Fibroblast of villous mesenchyme (primary cell): ENCODE measurements at regions not wholly inside any gene's neighbourhood (a gene's known extent, or its start where the extent isn't known, plus 50 kb on each side); places are given as distances from the start of the nearest gene placed in this dataset.

Source experiments
- DNase-seq: peaks from one replicate; pipeline ENCODE4 v3.0.0-alpha.2; 2010; ENCODE audit warnings: low read depth
- H3K4me3 ChIP-seq: 2 replicates; pipeline ENCODE4 v1.5.1; 2011; ENCODE audit warnings: low read depth, mild to moderate bottlenecking, low read length
- TF ChIP-seq, protein P1 (sequence below): IDR thresholded peaks from 2 replicates; pipeline ENCODE4 v1.5.1; 2012; ENCODE audit warnings: low read depth, mild to moderate bottlenecking, low read length; ENCODE audit not compliant: insufficient read depth

DNA sequence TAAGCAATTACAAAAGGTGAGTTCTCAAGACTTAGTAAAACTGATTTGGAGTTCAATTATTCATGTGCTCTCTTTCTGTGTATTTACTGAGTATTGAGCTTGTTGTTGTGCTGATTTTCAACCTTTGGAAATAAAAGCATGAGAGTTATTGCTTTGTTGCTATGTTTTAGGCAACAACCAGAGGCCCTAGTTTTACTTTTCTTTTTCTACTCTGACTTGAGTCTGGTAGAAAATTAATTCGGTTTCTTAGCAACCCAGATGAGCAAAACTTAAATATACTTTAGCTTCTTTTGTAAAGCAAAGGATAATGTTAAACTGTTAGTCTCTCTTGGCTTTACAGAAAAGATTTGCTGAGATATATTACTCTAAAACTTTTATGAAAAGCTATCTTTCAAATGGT lies 66.4 kb upstream of the SCIN start:
- DNase-seq, result no peak
- TF ChIP-seq, protein P1, sequence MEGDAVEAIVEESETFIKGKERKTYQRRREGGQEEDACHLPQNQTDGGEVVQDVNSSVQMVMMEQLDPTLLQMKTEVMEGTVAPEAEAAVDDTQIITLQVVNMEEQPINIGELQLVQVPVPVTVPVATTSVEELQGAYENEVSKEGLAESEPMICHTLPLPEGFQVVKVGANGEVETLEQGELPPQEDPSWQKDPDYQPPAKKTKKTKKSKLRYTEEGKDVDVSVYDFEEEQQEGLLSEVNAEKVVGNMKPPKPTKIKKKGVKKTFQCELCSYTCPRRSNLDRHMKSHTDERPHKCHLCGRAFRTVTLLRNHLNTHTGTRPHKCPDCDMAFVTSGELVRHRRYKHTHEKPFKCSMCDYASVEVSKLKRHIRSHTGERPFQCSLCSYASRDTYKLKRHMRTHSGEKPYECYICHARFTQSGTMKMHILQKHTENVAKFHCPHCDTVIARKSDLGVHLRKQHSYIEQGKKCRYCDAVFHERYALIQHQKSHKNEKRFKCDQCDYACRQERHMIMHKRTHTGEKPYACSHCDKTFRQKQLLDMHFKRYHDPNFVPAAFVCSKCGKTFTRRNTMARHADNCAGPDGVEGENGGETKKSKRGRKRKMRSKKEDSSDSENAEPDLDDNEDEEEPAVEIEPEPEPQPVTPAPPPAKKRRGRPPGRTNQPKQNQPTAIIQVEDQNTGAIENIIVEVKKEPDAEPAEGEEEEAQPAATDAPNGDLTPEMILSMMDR, result no peak

DNA sequence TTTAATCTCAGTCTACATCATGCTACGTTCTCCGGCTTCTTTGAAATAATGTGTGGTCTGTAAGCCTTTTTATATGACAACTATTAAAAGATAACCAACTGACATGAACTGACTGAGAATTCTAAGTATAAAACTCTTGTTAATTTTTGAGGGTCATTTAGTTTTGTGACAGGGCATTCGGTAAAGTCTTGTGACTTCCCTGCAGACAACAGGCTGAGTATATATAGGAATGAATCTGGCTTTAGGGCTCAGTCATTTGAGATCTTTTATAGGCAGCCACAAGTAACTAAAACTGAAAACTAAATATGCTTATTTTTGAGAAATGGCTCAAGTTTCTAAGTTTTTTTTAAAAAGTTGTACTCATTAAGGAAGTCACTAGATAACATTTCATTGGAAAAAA lies 62.5 kb upstream of the SCIN start:
- H3K4me3 ChIP-seq, result no peak overlapping the region
- TF ChIP-seq, protein P1, result no peak
- no peak for DNase-seq

More for the DNA sequence above, 66.4 kb upstream of the SCIN start:
- no peak overlapping the region for H3K4me3 ChIP-seq

DNA sequence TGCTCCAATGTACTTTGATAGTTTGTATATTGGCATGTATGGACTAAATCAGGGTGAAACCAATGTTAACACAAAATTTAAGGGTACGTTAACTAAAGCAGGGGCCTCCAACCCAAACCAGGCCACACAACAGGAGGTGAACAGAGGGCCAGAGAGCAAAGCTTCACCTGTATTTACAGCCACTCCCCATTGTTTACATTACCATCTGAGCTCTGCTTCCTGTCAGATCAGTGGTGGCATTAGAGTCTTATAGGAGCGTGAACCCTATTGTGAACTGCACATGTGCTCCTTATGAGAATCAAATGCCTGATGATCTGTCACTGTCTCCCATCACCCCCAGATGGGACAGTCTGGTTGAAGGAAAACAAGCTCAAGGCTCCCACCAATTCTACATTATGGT lies 62.0 kb upstream of the SCIN start:
- TF ChIP-seq, protein P1, result no peak
- no peak for DNase-seq
- no peak overlapping the region for H3K4me3 ChIP-seq

DNA sequence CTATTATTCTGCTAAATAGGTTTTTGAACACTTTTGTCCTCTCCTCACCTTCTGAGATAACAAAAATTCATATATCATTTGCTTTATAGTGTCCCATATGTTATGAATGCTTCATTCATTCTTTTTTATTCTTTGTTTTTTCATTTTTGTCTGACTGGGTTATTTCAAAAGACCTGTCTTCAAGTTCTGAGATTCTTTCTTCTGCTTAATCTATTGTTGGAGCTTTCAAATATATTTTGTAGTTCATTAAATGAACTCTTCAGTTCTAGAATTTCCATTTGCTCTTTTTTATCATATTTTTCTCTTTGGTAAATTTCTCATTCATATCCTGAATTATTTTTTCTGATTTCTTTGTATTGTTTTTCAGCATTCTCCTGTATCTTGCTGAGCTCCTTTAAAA lies 53.1 kb upstream of the SCIN start:
- no peak overlapping the region for H3K4me3 ChIP-seq
- DNase-seq, result no peak
- TF ChIP-seq, protein P1, result no peak

DNA sequence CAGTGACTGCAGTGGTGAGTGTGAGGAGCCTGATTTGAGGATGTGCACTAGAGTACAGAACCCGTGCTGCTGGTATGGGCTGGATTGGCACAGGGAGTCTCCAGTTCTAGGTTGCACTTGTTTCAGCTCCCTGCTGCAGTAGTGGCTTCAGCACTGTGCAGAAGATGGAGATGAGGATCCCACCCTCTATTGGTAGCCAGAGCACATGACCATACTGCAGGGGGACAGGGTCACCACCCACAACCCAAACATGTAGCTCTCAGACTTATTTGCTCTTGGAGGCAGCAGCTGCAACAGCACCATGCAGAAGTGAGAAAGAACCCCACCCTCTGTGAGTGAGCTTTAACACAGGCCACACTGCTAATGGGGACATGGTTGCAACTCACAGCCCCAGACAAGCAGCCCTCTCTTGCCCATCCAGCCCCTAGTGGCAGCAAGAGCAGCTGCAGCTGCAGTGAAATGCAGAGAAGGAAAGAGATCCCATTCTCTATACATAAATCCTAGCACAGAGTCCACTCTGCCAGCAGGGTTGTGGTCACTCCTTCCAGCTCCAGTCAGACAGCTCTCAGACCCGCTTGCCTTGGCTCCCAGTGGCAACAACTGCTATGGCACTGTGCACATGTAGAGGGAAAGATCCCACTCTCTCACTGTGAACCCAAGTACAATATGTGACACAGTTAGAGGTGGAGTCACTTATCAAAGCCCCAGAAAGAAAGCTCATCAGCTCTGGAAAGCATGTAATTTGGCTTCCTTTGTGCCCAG lies 51.4 kb upstream of the SCIN start:
- peak; percentile 13 for DNase-seq
- H3K4me3 ChIP-seq, result no peak overlapping the region
- TF ChIP-seq, protein P1, result peak; percentile 75

DNA sequence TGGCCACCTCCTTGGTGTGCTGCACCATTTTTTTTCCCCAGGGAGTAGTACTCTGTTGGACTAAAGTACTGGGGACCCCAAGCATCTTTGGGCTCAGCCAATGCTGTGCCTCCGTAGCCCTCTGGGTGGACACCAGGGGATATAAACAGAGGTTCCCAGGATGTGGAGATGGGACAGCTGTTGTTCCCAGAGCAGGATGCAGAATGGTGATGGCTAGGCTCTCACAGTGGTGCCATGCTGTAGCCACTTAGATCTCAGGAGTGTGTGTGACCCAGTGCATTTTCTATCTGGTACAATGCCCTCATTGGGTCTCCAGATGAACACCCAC lies 50.9 kb upstream of the SCIN start:
- TF ChIP-seq, protein P1, result no peak
- no peak overlapping the region for H3K4me3 ChIP-seq
- DNase-seq, result no peak
